MM.1S (cell line): ENCODE measurements at regions not wholly inside any gene's neighbourhood (a gene's known extent, or its start where the extent isn't known, plus 50 kb on each side); places are given as distances from the start of the nearest gene placed in this dataset.

Source experiments
- CTCF ChIP-seq: fragments of 300-600 bp; sonication (generic); IDR thresholded peaks from 2 replicates; pipeline ENCODE4 v1.5.1; 2016; ENCODE audit warnings: antibody characterized with exemption, low read length, mixed read lengths
- EZH2 ChIP-seq: fragments of 300-600 bp; sonication (generic); optimal IDR thresholded peaks from 2 replicates; pipeline ENCODE3; 2017; ENCODE audit warnings: low read depth, mild to moderate bottlenecking, antibody characterized with exemption, low read length, mixed read lengths
- EZH2phosphoT487 ChIP-seq: fragments of 300-600 bp; sonication (generic); IDR thresholded peaks from 2 replicates; pipeline ENCODE4 v1.6.1; 2018; ENCODE audit warnings: antibody characterized with exemption, low read length

- no peak for TF ChIP-seq EZH2
- TF ChIP-seq CTCF = no peak
- no peak for TF ChIP-seq EZH2phosphoT487
These were observed 217.7 kb upstream of the MTPN start for GRCh38 chr7:136194878-136195277.
